KMS-11 (cell line): ENCODE measurements at regions not wholly inside any gene's neighbourhood (a gene's known extent, or its start where the extent isn't known, plus 50 kb on each side); places are given as distances from the start of the nearest gene placed in this dataset.

Experiments used
- H2AFZ ChIP-seq: fragments of 200-600 bp; sonication (generic); 2 replicates; pipeline ENCODE4 v1.6.1; 2016; ENCODE audit warnings: antibody characterized with exemption, mixed run types, low read depth
- H3K27ac ChIP-seq: fragments of 200-600 bp; sonication (generic); 2 replicates; pipeline ENCODE4 v1.6.1; 2016; ENCODE audit warnings: mild to moderate bottlenecking, mixed run types
- H3K27me3 ChIP-seq: fragments of 200-600 bp; sonication (generic); 2 replicates; pipeline ENCODE4 v1.6.1; 2017; ENCODE audit warnings: mild to moderate bottlenecking, low read depth, mixed run types, moderate library complexity; ENCODE audit not compliant: insufficient read depth
- H3K36me3 ChIP-seq: fragments of 200-600 bp; sonication (generic); 2 replicates; pipeline ENCODE4 v1.6.1; 2017; ENCODE audit warnings: mild to moderate bottlenecking, mixed run types; ENCODE audit not compliant: insufficient read depth
- H3K4me1 ChIP-seq: fragments of 200-600 bp; sonication (generic); 2 replicates; pipeline ENCODE4 v1.6.1; 2016; ENCODE audit warnings: mild to moderate bottlenecking, low read depth, mixed run types; ENCODE audit not compliant: poor library complexity, severe bottlenecking
- H3K4me2 ChIP-seq: fragments of 200-600 bp; sonication (generic); 2 replicates; pipeline ENCODE4 v1.7.0; 2016; ENCODE audit warnings: mild to moderate bottlenecking, mixed run types
- H3K4me3 ChIP-seq: fragments of 200-600 bp; sonication (generic); IDR thresholded peaks from 2 replicates; pipeline ENCODE4 v1.6.1; 2017; ENCODE audit warnings: low read depth, low read length, mixed read lengths; ENCODE audit not compliant: insufficient read depth
- H3K79me2 ChIP-seq: fragments of 200-600 bp; sonication (generic); 2 replicates; pipeline ENCODE4 v1.6.1; 2016; ENCODE audit warnings: low read depth, mixed run types; ENCODE audit not compliant: insufficient read depth
- H3K9ac ChIP-seq: fragments of 200-600 bp; sonication (generic); 2 replicates; pipeline ENCODE4 v1.6.1; 2016; ENCODE audit warnings: mild to moderate bottlenecking, mixed run types
- H4K20me1 ChIP-seq: fragments of 200-600 bp; sonication (generic); 2 replicates; pipeline ENCODE4 v1.6.1; 2016; ENCODE audit warnings: mild to moderate bottlenecking, mixed run types; ENCODE audit not compliant: insufficient read depth
- TF ChIP-seq, protein P1 (sequence below): fragments of 200-600 bp; sonication (generic); conservative IDR thresholded peaks from 2 replicates; pipeline ENCODE4 v1.6.1; 2017; ENCODE audit warnings: low read depth, mild to moderate bottlenecking, antibody characterized with exemption, low read length, moderate library complexity, mixed read lengths

DNA sequence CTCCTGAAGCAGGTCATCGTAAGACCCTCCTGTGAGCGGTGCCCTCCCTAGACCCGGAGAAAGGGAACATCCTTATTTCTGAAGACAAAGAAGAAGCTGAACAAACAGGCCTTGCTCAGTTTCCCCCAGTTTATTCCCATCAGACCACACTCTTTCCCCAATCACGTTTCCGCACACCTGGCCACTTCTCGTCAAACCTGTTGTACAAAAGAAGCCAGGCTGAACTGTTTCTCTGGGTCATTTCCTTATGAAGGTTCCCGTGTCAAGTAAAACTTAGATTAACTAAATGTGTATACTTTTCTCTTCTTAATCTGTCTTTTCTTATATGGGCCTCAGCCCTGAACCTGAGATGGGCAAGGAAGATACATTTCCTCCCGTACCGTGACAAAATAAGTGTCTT lies 111.6 kb upstream of the ENPP6 start:
- Histone ChIP-seq H3K9ac (no peak overlapping the region), H4K20me1 (no peaks in the 10 kb centered on the region), H3K27me3 (no peaks in the 10 kb centered on the region), H2AFZ (no peak overlapping the region), H3K4me3 (no peak overlapping the region), H3K4me2 (no peak overlapping the region), H3K79me2 (no peaks in the 10 kb centered on the region), H3K4me1 (peaks cover 67% of the 10 kb centered on the region), H3K27ac (peak overlapping the region; percentile 59; the same call in 1 of the 2 replicates), H3K36me3 (no peaks in the 10 kb centered on the region)
- TF ChIP-seq, protein P1, sequence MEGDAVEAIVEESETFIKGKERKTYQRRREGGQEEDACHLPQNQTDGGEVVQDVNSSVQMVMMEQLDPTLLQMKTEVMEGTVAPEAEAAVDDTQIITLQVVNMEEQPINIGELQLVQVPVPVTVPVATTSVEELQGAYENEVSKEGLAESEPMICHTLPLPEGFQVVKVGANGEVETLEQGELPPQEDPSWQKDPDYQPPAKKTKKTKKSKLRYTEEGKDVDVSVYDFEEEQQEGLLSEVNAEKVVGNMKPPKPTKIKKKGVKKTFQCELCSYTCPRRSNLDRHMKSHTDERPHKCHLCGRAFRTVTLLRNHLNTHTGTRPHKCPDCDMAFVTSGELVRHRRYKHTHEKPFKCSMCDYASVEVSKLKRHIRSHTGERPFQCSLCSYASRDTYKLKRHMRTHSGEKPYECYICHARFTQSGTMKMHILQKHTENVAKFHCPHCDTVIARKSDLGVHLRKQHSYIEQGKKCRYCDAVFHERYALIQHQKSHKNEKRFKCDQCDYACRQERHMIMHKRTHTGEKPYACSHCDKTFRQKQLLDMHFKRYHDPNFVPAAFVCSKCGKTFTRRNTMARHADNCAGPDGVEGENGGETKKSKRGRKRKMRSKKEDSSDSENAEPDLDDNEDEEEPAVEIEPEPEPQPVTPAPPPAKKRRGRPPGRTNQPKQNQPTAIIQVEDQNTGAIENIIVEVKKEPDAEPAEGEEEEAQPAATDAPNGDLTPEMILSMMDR: no peak

DNA sequence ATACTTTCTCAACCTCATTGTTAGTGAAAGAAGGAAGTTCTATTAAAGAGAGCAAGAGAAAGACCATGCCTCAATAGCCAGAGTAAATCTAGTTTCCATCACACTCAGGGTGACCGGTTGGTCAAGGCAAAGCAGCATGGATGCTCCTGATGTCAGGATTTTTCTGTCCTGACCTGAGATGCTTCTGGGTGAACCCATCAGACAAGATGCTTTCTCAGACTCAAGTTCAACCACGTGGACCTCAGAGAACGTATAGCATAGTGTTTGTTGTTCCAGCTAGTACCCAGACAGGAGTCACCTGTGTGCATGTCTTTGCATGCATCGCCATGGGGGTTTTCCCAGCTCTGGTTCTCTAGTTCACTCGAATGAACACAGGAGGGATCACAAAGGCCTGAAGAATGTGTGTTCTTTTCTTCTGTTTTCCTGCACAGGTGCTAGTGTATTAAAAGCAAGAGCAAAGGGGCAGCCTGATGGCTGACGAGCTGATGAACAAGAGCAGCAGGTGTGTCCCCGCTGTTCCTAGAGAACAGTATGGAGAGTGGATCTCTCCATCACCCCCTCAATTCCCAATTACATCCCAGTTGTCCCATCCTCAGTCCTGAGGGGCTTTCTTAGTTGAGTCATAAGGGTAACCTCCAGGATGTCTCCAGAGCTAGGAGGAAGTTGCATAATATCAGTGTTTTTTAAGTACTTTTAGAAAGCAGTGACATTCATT lies 110.5 kb upstream of the ENPP6 start:
- peak overlapping the region; percentile 59 for H3K27ac ChIP-seq
- H3K79me2 ChIP-seq: no peaks in the 10 kb centered on the region
- no peaks in the 10 kb centered on the region for H3K36me3 ChIP-seq
- peak overlapping the region; percentile 68 for H2AFZ ChIP-seq
- peak overlapping the region; percentile 52 for H3K4me2 ChIP-seq
- peak overlapping the region; percentile 12; the same call in 1 of the 2 replicates for H3K9ac ChIP-seq
- TF ChIP-seq, protein P1: no peak
- peaks cover 66% of the 10 kb centered on the region for H3K4me1 ChIP-seq
- H3K4me3 ChIP-seq: no peak overlapping the region
- H4K20me1 ChIP-seq: no peaks in the 10 kb centered on the region
- no peaks in the 10 kb centered on the region for H3K27me3 ChIP-seq

- Histone ChIP-seq H3K4me2 (no peak overlapping the region), H3K4me1 (peaks cover 62% of the 10 kb centered on the region), H3K27me3 (no peaks in the 10 kb centered on the region), H4K20me1 (no peaks in the 10 kb centered on the region), H3K79me2 (no peaks in the 10 kb centered on the region), H3K4me3 (no peak overlapping the region), H3K27ac (no peak overlapping the region), H3K36me3 (no peaks in the 10 kb centered on the region), H2AFZ (no peak overlapping the region), H3K9ac (no peak overlapping the region)
- TF ChIP-seq, protein P1: no peak
Observed at GRCh38 chr4:184324939-184325477, 107.3 kb upstream of the ENPP6 start.

- Histone ChIP-seq H3K4me2 (no peak overlapping the region), H3K9ac (no peak overlapping the region), H3K4me3 (no peak overlapping the region), H3K36me3 (no peaks in the 10 kb centered on the region), H4K20me1 (no peaks in the 10 kb centered on the region), H3K27ac (no peak overlapping the region), H3K27me3 (no peaks in the 10 kb centered on the region), H3K4me1 (peaks cover 62% of the 10 kb centered on the region), H2AFZ (no peak overlapping the region), H3K79me2 (no peaks in the 10 kb centered on the region)
- TF ChIP-seq, protein P1: no peak
Observed at GRCh38 chr4:184322328-184323025, 104.8 kb upstream of the ENPP6 start.
